ENCODE measurements at regions not wholly inside any gene's neighbourhood (a gene's known extent, or its start where the extent isn't known, plus 50 kb on each side); places are given as distances from the start of the nearest gene placed in this dataset.

- TF ChIP-seq, protein P1, sequence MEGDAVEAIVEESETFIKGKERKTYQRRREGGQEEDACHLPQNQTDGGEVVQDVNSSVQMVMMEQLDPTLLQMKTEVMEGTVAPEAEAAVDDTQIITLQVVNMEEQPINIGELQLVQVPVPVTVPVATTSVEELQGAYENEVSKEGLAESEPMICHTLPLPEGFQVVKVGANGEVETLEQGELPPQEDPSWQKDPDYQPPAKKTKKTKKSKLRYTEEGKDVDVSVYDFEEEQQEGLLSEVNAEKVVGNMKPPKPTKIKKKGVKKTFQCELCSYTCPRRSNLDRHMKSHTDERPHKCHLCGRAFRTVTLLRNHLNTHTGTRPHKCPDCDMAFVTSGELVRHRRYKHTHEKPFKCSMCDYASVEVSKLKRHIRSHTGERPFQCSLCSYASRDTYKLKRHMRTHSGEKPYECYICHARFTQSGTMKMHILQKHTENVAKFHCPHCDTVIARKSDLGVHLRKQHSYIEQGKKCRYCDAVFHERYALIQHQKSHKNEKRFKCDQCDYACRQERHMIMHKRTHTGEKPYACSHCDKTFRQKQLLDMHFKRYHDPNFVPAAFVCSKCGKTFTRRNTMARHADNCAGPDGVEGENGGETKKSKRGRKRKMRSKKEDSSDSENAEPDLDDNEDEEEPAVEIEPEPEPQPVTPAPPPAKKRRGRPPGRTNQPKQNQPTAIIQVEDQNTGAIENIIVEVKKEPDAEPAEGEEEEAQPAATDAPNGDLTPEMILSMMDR (conservative IDR thresholded peaks at IDR 0.05), result no peak
- TF ChIP-seq EZH2 (IDR thresholded peaks at IDR 0.05; ENCODE audit: low read depth), result no peak
These were observed 125.8 kb upstream of the COPS8 start for GRCh38 chr2:236959876-236960275.
